ENCODE measurements at regions not wholly inside any gene's neighbourhood (a gene's known extent, or its start where the extent isn't known, plus 50 kb on each side); places are given as distances from the start of the nearest gene placed in this dataset.

DNA sequence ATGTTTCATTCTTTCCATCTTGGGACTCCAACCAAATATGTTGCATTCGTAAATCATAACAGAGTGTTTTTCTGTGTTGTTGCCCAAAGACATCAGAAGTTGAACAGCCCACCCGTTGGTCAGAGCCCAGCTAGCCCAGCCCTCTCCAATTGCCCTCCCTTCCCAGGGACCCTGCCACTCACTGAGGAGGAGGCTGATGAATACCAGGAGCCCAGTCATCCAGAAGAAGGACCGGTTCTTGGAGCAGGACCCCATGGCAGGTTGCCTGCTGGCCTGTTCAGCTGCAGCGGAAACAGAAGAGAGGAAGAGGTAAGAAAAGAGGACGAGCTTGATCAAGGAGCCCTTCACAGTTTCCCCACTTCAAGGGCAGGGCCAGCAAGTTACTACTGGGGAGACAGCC lies 172.2 kb upstream of the ETV3 start:
- no peak overlapping the region for H3K27ac ChIP-seq
- TF ChIP-seq EP300 (IDR thresholded peaks at IDR 0.05) (no peak), POLR2A (IDR thresholded peaks at IDR 0.05) (no peak)
- TF ChIP-seq, protein P1, sequence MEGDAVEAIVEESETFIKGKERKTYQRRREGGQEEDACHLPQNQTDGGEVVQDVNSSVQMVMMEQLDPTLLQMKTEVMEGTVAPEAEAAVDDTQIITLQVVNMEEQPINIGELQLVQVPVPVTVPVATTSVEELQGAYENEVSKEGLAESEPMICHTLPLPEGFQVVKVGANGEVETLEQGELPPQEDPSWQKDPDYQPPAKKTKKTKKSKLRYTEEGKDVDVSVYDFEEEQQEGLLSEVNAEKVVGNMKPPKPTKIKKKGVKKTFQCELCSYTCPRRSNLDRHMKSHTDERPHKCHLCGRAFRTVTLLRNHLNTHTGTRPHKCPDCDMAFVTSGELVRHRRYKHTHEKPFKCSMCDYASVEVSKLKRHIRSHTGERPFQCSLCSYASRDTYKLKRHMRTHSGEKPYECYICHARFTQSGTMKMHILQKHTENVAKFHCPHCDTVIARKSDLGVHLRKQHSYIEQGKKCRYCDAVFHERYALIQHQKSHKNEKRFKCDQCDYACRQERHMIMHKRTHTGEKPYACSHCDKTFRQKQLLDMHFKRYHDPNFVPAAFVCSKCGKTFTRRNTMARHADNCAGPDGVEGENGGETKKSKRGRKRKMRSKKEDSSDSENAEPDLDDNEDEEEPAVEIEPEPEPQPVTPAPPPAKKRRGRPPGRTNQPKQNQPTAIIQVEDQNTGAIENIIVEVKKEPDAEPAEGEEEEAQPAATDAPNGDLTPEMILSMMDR (IDR thresholded peaks at IDR 0.05) = no peak
- H3K36me3 ChIP-seq = no peaks in the 10 kb centered on the region
- peaks cover 0 to under 1% (median 0%) of the 10 kb centered on the region in 4 donors for H3K9me3 ChIP-seq
- no peak for DNase-seq (ENCODE audit: low spot score in 2 of 2)
- H3K4me1 ChIP-seq = no peaks in the 10 kb centered on the region
- no peaks in the 10 kb centered on the region for H3K27me3 ChIP-seq
- no peak overlapping the region for H3K4me3 ChIP-seq
- WGBS, 2 donors = 54 to 61% methylated on average over 5 of the region's 5 CpGs

DNA sequence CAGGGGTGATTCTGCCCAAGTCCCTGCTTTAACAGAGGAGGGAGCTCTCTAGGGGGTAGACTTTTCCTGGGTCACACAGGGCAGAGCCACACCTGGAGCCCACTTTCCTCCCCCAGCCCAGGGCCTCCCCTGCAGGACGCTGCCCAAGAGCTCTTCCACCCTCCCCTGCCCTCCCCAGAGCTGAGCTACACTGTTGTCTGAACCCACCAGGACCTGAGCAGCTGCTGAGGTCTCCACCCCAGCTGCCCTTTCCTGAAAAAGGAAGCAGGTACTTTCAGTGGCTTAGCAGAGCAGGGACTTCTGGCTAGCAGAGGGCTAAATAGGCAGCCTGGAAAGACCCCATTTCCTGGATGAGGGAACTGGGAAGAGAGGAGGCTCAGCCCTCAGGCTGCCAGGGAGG lies 169.3 kb upstream of the ETV3 start:
- DNase-seq (ENCODE audit: low spot score in 2 of 2) = no peak
- Histone ChIP-seq H3K36me3 (no peaks in the 10 kb centered on the region), H3K9me3 (no peaks in the 10 kb centered on the region), H3K27ac (no peak overlapping the region), H3K4me1 (no peaks in the 10 kb centered on the region), H3K27me3 (no peaks in the 10 kb centered on the region), H3K4me3 (no peak overlapping the region)
- WGBS, 2 donors = 0 to 80% methylated on average over 1 of the region's 1 CpG
- no peak for TF ChIP-seq POLR2A (IDR thresholded peaks at IDR 0.05)
- TF ChIP-seq EP300 (IDR thresholded peaks at IDR 0.05) = no peak
- TF ChIP-seq, protein P1 (IDR thresholded peaks at IDR 0.05) = no peak

DNA sequence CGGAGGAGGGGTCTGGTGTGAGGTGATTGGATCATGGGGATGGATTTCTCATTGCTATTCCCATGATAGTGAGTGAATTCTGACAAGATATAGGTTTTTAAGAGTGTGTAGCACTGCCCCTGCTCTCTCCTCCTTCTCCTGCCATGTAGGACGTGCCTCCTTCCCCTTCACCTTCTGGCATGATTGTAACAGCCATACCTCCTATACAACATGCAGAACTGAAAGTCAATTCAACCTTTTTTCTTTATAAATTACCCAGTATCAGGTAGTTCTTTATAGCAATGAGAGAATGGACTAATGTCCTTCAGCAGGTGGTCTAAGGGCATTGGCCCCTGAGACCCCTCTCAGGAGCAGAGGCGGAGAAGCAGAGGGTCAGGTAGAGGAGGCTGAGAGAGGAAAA lies 168.7 kb upstream of the ETV3 start:
- TF ChIP-seq EP300 (IDR thresholded peaks at IDR 0.05) (no peak), POLR2A (IDR thresholded peaks at IDR 0.05) (no peak)
- TF ChIP-seq, protein P1 (IDR thresholded peaks at IDR 0.05) = no peak
- no peaks in the 10 kb centered on the region for H3K36me3 ChIP-seq
- H3K9me3 ChIP-seq = no peaks in the 10 kb centered on the region
- H3K4me3 ChIP-seq = no peak overlapping the region
- no peaks in the 10 kb centered on the region for H3K27me3 ChIP-seq
- 71 to 78% methylated on average over 3 of the region's 3 CpGs for WGBS, 2 donors
- no peaks in the 10 kb centered on the region for H3K4me1 ChIP-seq
- H3K27ac ChIP-seq = no peak overlapping the region
- DNase-seq (ENCODE audit: low spot score in 2 of 2) = no peak

DNA sequence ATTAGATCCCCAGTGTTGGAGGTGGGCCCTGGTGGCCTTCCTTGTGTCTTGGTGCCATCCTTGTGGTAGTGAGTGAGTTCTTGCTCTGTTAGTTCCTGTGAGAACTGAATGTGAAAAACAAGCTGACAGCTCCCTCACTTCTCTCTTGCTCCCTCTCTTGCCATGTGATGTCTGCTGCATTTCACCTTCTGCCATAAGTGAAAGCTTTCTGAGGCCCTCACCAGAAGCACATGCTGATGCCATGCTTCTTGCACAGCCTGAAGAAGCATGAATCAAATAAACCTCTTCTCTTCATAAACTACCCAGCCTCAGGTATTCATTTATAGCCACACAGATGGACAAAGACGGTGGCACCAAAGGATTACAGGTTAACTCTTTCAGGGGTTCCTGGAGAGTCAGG lies 166.1 kb upstream of the ETV3 start:
- H3K9me3 ChIP-seq = no peaks in the 10 kb centered on the region
- WGBS, 2 donors = 0 to 31% methylated on average over 1 of the region's 1 CpG
- no peaks in the 10 kb centered on the region for H3K36me3 ChIP-seq
- DNase-seq (ENCODE audit: low spot score in 2 of 2) = no peak
- no peak overlapping the region for H3K27ac ChIP-seq
- H3K4me1 ChIP-seq = no peaks in the 10 kb centered on the region
- H3K27me3 ChIP-seq = no peaks in the 10 kb centered on the region
- no peak overlapping the region for H3K4me3 ChIP-seq
- TF ChIP-seq POLR2A (IDR thresholded peaks at IDR 0.05) = no peak
- TF ChIP-seq, protein P1 (IDR thresholded peaks at IDR 0.05) = no peak
- no peak for TF ChIP-seq EP300 (IDR thresholded peaks at IDR 0.05)

DNA sequence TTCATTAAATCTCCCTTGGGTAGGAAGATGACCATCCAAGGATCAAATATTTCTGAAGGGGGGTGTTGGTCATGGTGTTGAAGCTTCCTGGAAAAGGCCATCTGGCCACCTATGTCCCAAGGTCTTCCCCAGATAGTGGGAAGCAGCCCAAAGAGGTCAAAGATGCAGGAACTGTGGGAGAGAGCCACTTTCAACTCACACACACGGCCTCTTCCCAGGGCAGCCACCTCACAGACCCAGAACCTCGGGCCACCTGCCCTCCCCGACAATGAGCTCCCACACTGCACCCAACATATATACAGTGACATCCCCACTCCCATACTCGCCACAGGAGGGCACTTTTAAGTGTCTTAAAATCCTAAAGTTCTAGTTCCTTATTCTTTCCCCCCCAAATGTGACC lies 164.5 kb upstream of the ETV3 start:
- TF ChIP-seq POLR2A (IDR thresholded peaks at IDR 0.05) (no peak), EP300 (IDR thresholded peaks at IDR 0.05) (no peak)
- TF ChIP-seq, protein P1 (IDR thresholded peaks at IDR 0.05) = no peak
- Histone ChIP-seq H3K36me3 (no peaks in the 10 kb centered on the region), H3K27ac (no peak overlapping the region), H3K4me1 (no peaks in the 10 kb centered on the region), H3K9me3 (no peaks in the 10 kb centered on the region), H3K4me3 (no peak overlapping the region), H3K27me3 (no peaks in the 10 kb centered on the region)
- WGBS, 2 donors = 66 to 77% methylated on average over 4 of the region's 4 CpGs
- no peak for DNase-seq (ENCODE audit: low spot score in 2 of 2)

Measured in tibial nerve (tissue), 4 donors.